ENCODE measurements at regions not wholly inside any gene's neighbourhood (a gene's known extent, or its start where the extent isn't known, plus 50 kb on each side); places are given as distances from the start of the nearest gene placed in this dataset.

GRCh38 chr2:158732573-158733429 is 62.3 kb upstream of the DAPL1 start:
- no peak overlapping the region for H3K4me3 Mint-ChIP-seq
- no peaks in the 10 kb centered on the region for H3K9me3 Mint-ChIP-seq
- H3K27ac Mint-ChIP-seq: no peak overlapping the region
- TF ChIP-seq, protein P1, sequence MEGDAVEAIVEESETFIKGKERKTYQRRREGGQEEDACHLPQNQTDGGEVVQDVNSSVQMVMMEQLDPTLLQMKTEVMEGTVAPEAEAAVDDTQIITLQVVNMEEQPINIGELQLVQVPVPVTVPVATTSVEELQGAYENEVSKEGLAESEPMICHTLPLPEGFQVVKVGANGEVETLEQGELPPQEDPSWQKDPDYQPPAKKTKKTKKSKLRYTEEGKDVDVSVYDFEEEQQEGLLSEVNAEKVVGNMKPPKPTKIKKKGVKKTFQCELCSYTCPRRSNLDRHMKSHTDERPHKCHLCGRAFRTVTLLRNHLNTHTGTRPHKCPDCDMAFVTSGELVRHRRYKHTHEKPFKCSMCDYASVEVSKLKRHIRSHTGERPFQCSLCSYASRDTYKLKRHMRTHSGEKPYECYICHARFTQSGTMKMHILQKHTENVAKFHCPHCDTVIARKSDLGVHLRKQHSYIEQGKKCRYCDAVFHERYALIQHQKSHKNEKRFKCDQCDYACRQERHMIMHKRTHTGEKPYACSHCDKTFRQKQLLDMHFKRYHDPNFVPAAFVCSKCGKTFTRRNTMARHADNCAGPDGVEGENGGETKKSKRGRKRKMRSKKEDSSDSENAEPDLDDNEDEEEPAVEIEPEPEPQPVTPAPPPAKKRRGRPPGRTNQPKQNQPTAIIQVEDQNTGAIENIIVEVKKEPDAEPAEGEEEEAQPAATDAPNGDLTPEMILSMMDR (IDR thresholded peaks at IDR 0.05): no peak
- DNase-seq (no peak), ATAC-seq (ENCODE audit: low read depth) (no peak)
- intact Hi-C loops (cut with micrococcal nuclease): no loop called here
- H3K27me3 Mint-ChIP-seq: no peaks in the 10 kb centered on the region
- H3K4me1 Mint-ChIP-seq: no peaks in the 10 kb centered on the region
- POLR2A ChIA-PET: no interaction called here
- CTCF ChIA-PET: no interaction called here
- no peaks in the 10 kb centered on the region for H3K36me3 Mint-ChIP-seq (ENCODE audit: low read depth)

DNA sequence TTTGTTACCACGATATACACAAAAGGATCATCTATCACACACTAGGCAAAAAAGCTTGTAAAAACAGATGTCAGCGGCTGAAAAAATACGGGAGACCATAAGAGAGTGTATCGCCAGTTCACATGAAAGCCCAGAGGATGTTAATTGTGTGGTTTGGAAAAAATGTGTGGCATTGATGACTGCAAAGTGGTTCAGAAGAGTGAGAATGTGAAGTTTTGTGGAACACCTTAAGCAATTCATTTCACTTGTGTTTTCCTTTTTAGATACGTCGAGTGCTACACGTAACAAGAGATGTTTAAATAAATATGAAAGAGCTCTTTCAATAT is 61.7 kb upstream of the DAPL1 start:
- POLR2A ChIA-PET: no interaction called here
- no peaks in the 10 kb centered on the region for H3K9me3 Mint-ChIP-seq
- intact Hi-C loops (cut with micrococcal nuclease): no loop called here

GRCh38 chr2:158734442-158734841 is 60.7 kb upstream of the DAPL1 start:
- POLR2A ChIA-PET: no interaction called here
- ATAC-seq (ENCODE audit: low read depth): no peak
- intact Hi-C loops (cut with micrococcal nuclease): no loop called here
- Mint-ChIP-seq H3K36me3 (ENCODE audit: low read depth) (no peaks in the 10 kb centered on the region), H3K4me3 (no peak overlapping the region), H3K4me1 (no peaks in the 10 kb centered on the region), H3K27ac (no peak overlapping the region), H3K9me3 (no peaks in the 10 kb centered on the region), H3K27me3 (no peaks in the 10 kb centered on the region)
- TF ChIP-seq, protein P1 (IDR thresholded peaks at IDR 0.05): no peak
- CTCF ChIA-PET: interaction anchor here (1.4 kb wide), 1 partner anchor 79 kb away, joined by 4 read pairs; no protein-coding TSS in a partner anchor
- DNase-seq: no peak

More for the DNA sequence above, 61.7 kb upstream of the DAPL1 start:
- CTCF ChIA-PET: no interaction called here
- H3K4me3 Mint-ChIP-seq: no peak overlapping the region
- H3K36me3 Mint-ChIP-seq (ENCODE audit: low read depth): no peaks in the 10 kb centered on the region
- H3K4me1 Mint-ChIP-seq: no peaks in the 10 kb centered on the region
- ATAC-seq (ENCODE audit: low read depth) (no peak), DNase-seq (no peak)
- no peaks in the 10 kb centered on the region for H3K27me3 Mint-ChIP-seq
- no peak overlapping the region for H3K27ac Mint-ChIP-seq
- TF ChIP-seq, protein P1 (IDR thresholded peaks at IDR 0.05): no peak

- no peak overlapping the region for H3K4me3 Mint-ChIP-seq
Observed at GRCh38 chr2:158735822-158736580, 59.1 kb upstream of the DAPL1 start.

DNA sequence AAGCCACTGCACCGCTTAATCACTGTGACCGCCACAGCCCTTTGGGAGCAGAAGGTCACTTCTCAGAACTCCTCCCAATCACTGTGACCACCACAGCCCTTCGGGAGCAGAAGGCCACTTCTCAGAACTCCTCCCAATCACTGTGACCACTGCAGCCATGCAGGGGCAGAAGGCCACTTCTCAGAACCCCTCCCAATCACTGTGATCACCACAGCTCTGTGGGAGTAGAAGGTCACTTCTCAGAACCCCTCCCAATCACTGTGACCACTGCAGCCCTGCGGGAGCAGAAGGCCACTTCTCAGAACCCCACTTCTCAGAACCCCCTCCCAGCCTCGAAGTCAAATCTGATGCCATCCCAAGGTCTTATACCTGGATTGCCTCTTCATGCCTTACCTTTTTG is 56.8 kb upstream of the DAPL1 start:
- Mint-ChIP-seq H3K36me3 (ENCODE audit: low read depth) (no peaks in the 10 kb centered on the region), H3K27me3 (peaks cover 3% of the 10 kb centered on the region), H3K4me1 (no peaks in the 10 kb centered on the region), H3K27ac (no peak overlapping the region), H3K4me3 (no peak overlapping the region), H3K9me3 (no peaks in the 10 kb centered on the region)
- no peak for DNase-seq
- intact Hi-C loops (cut with micrococcal nuclease): no loop called here
- TF ChIP-seq, protein P1 (IDR thresholded peaks at IDR 0.05): no peak
- CTCF ChIA-PET: no interaction called here
- ATAC-seq (ENCODE audit: low read depth): no peak
- POLR2A ChIA-PET: no interaction called here

More at GRCh38 chr2:158735822-158736580, 59.1 kb upstream of the DAPL1 start:
- intact Hi-C loops (cut with micrococcal nuclease): no loop called here
- Mint-ChIP-seq H3K4me1 (no peaks in the 10 kb centered on the region), H3K9me3 (no peaks in the 10 kb centered on the region), H3K27me3 (no peaks in the 10 kb centered on the region), H3K36me3 (ENCODE audit: low read depth) (no peaks in the 10 kb centered on the region), H3K27ac (no peak overlapping the region)
- TF ChIP-seq, protein P1 (IDR thresholded peaks at IDR 0.05): no peak
- ChIA-PET CTCF (interaction anchor here (1.4 kb wide), 1 partner anchor 80 kb away, joined by 4 read pairs; no protein-coding TSS in a partner anchor), POLR2A (no interaction called here)
- no peak for DNase-seq
- no peak for ATAC-seq (ENCODE audit: low read depth)
